HG03521 (cell line): ENCODE measurements at regions not wholly inside any gene's neighbourhood (a gene's known extent, or its start where the extent isn't known, plus 50 kb on each side); places are given as distances from the start of the nearest gene placed in this dataset.
"Not testable (repeated sequence)": the region's sequence is repeated elsewhere in the genome, so short reads cannot be mapped to it uniquely, and the experiment has no call there.

Experiments
- ATAC-seq: cut with Tn5 transposase; IDR thresholded peaks from one replicate; pipeline ENCODE4 v1.9.1; 2021; ENCODE audit warnings: mild to moderate bottlenecking, moderate library complexity; ENCODE audit not compliant: unreplicated experiment

GRCh38 chr2:156915332-156915731 lies 342.2 kb upstream of the GALNT5 start:
- no peak for ATAC-seq

GRCh38 chr2:156918410-156918809 lies 339.1 kb upstream of the GALNT5 start:
- ATAC-seq = no peak

GRCh38 chr2:156930423-156930822 lies 327.1 kb upstream of the GALNT5 start:
- no peak for ATAC-seq

- ATAC-seq = no peak
These were observed 323.8 kb upstream of the GALNT5 start for GRCh38 chr2:156933645-156934225.

- ATAC-seq = no peak
These were observed 321.9 kb upstream of the GALNT5 start for GRCh38 chr2:156935616-156936015.

GRCh38 chr2:156937430-156937829 lies 320.1 kb upstream of the GALNT5 start:
- no peak for ATAC-seq

GRCh38 chr2:156944871-156945270 lies 312.6 kb upstream of the GALNT5 start:
- ATAC-seq = no peak

GRCh38 chr2:156947261-156947660 lies 310.2 kb upstream of the GALNT5 start:
- ATAC-seq = no peak

- ATAC-seq = no peak
These were observed 301.8 kb upstream of the GALNT5 start for GRCh38 chr2:156955701-156956100.

- ATAC-seq = no peak
These were observed 301.3 kb upstream of the GALNT5 start for GRCh38 chr2:156956161-156956560.

GRCh38 chr2:156958374-156958773 lies 299.1 kb upstream of the GALNT5 start:
- ATAC-seq = no peak

- no peak for ATAC-seq
These were observed 298.0 kb upstream of the GALNT5 start for GRCh38 chr2:156959481-156959880.

- ATAC-seq = no peak
These were observed 274.9 kb upstream of the GALNT5 start for GRCh38 chr2:156982615-156983014.

GRCh38 chr2:156986339-156986988 lies 271.0 kb upstream of the GALNT5 start:
- ATAC-seq = no peak

GRCh38 chr2:156999661-157000060 lies 257.8 kb upstream of the GALNT5 start:
- no peak for ATAC-seq

GRCh38 chr2:157004789-157005188 lies 252.7 kb upstream of the GALNT5 start:
- ATAC-seq = no peak

GRCh38 chr2:157015015-157015575 lies 242.4 kb upstream of the GALNT5 start:
- no peak for ATAC-seq

GRCh38 chr2:157023264-157023663 lies 234.2 kb upstream of the GALNT5 start:
- ATAC-seq = not testable (repeated sequence)

- ATAC-seq = no peak
These were observed 233.4 kb upstream of the GALNT5 start for GRCh38 chr2:157024129-157024528.

GRCh38 chr2:157032017-157032416 lies 225.5 kb upstream of the GALNT5 start:
- ATAC-seq = no peak

- no peak for ATAC-seq
These were observed 220.8 kb upstream of the GALNT5 start for GRCh38 chr2:157036726-157037125.

GRCh38 chr2:157043786-157044185 lies 213.7 kb upstream of the GALNT5 start:
- no peak for ATAC-seq

GRCh38 chr2:157046396-157046795 lies 211.1 kb upstream of the GALNT5 start:
- no peak for ATAC-seq
